RKO (cell line): ENCODE measurements at regions not wholly inside any gene's neighbourhood (a gene's known extent, or its start where the extent isn't known, plus 50 kb on each side); places are given as distances from the start of the nearest gene placed in this dataset.
"Not testable (repeated sequence)": the region's sequence is repeated elsewhere in the genome, so short reads cannot be mapped to it uniquely, and the experiment has no call there.

Source experiments
- DNase-seq: peaks from one replicate; pipeline ENCODE4 v3.0.0-alpha.2; 2016; ENCODE audit warnings: low spot score

- DNase-seq, result no peak
Observed at GRCh38 chr9:106438928-106439327, 424.0 kb upstream of the ZNF462 start.

- no peak for DNase-seq
Observed at GRCh38 chr9:106441283-106441682, 421.7 kb upstream of the ZNF462 start.

- no peak for DNase-seq
Observed at GRCh38 chr9:106443520-106443919, 419.4 kb upstream of the ZNF462 start.

- DNase-seq, result no peak
Observed at GRCh38 chr9:106445107-106445506, 417.9 kb upstream of the ZNF462 start.

- DNase-seq, result no peak
Observed at GRCh38 chr9:106449336-106449927, 413.5 kb upstream of the ZNF462 start.

GRCh38 chr9:106450549-106450948 is 412.4 kb upstream of the ZNF462 start:
- no peak for DNase-seq

- no peak for DNase-seq
Observed at GRCh38 chr9:106451223-106451622, 411.7 kb upstream of the ZNF462 start.

GRCh38 chr9:106456581-106456980 is 406.4 kb upstream of the ZNF462 start:
- DNase-seq, result no peak

GRCh38 chr9:106467113-106467864 is 395.7 kb upstream of the ZNF462 start:
- no peak for DNase-seq

- no peak for DNase-seq
Observed at GRCh38 chr9:106467865-106468164, 395.2 kb upstream of the ZNF462 start.

GRCh38 chr9:106468431-106468830 is 394.5 kb upstream of the ZNF462 start:
- no peak for DNase-seq

- DNase-seq, result no peak
Observed at GRCh38 chr9:106478312-106478711, 384.7 kb upstream of the ZNF462 start.

GRCh38 chr9:106478727-106479126 is 384.2 kb upstream of the ZNF462 start:
- DNase-seq, result no peak

- peak; percentile 7 for DNase-seq
Observed at GRCh38 chr9:106479679-106480078, 383.3 kb upstream of the ZNF462 start.

- no peak for DNase-seq
Observed at GRCh38 chr9:106481013-106481609, 381.9 kb upstream of the ZNF462 start.

- DNase-seq, result peak; percentile 33
Observed at GRCh38 chr9:106482733-106483132, 380.2 kb upstream of the ZNF462 start.

GRCh38 chr9:106486685-106487084 is 376.3 kb upstream of the ZNF462 start:
- no peak for DNase-seq

GRCh38 chr9:106487266-106487665 is 375.7 kb upstream of the ZNF462 start:
- DNase-seq, result no peak

GRCh38 chr9:106492126-106492525 is 370.8 kb upstream of the ZNF462 start:
- not testable (repeated sequence) for DNase-seq

- DNase-seq, result no peak
Observed at GRCh38 chr9:106500171-106500570, 362.8 kb upstream of the ZNF462 start.

GRCh38 chr9:106501210-106501609 is 361.8 kb upstream of the ZNF462 start:
- not testable (repeated sequence) for DNase-seq

GRCh38 chr9:106502930-106503329 is 360.0 kb upstream of the ZNF462 start:
- DNase-seq, result no peak

GRCh38 chr9:106503759-106504158 is 359.2 kb upstream of the ZNF462 start:
- DNase-seq, result no peak
